ENCODE measurements at regions not wholly inside any gene's neighbourhood (a gene's known extent, or its start where the extent isn't known, plus 50 kb on each side); places are given as distances from the start of the nearest gene placed in this dataset.

DNA sequence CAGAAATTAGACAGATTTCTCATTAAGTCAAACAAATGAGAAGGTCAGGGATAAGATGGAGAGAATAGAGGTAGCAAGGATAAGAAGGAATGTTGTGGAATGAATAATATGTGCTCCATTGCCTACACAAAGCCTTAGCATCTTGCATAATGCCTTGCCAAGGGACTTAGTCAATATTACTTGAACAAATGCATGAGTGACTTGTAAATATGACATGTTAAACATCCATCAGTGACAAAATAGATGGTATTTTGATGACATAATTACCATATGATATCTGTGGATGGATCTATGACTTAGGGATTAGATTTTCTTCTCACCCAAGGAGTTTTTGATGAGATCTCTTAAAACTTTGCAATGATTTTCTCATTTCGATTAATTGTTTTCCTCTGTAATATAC is 194.1 kb upstream of the RASSF8 start:
- ATAC-seq (ENCODE audit: low FRiP score) (no peak), DNase-seq (ENCODE audit: low spot score) (no peak)
- TF ChIP-seq, protein P1, sequence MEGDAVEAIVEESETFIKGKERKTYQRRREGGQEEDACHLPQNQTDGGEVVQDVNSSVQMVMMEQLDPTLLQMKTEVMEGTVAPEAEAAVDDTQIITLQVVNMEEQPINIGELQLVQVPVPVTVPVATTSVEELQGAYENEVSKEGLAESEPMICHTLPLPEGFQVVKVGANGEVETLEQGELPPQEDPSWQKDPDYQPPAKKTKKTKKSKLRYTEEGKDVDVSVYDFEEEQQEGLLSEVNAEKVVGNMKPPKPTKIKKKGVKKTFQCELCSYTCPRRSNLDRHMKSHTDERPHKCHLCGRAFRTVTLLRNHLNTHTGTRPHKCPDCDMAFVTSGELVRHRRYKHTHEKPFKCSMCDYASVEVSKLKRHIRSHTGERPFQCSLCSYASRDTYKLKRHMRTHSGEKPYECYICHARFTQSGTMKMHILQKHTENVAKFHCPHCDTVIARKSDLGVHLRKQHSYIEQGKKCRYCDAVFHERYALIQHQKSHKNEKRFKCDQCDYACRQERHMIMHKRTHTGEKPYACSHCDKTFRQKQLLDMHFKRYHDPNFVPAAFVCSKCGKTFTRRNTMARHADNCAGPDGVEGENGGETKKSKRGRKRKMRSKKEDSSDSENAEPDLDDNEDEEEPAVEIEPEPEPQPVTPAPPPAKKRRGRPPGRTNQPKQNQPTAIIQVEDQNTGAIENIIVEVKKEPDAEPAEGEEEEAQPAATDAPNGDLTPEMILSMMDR (IDR thresholded peaks at IDR 0.05), result no peak

DNA sequence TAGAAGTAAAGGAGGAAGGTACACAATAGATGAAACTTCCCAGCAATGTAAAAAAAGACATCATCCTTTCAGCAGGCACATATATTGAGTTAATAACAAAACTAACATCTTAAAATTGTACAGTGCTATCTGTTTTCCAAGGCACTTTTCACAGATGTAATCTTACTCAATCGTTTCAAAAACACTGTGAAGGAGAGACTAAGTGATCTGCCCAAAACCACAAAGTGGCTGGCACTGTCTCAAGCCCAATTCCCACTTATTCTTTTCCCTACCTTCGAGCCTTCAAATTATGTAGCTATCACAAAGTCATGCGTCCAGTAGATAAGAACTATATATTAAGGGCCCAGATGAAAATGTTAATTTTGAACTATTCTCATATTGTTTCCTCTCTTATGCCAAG is 193.6 kb upstream of the RASSF8 start:
- DNase-seq (ENCODE audit: low spot score) (no peak), ATAC-seq (ENCODE audit: low FRiP score) (no peak)
- TF ChIP-seq, protein P1 (IDR thresholded peaks at IDR 0.05), result no peak

DNA sequence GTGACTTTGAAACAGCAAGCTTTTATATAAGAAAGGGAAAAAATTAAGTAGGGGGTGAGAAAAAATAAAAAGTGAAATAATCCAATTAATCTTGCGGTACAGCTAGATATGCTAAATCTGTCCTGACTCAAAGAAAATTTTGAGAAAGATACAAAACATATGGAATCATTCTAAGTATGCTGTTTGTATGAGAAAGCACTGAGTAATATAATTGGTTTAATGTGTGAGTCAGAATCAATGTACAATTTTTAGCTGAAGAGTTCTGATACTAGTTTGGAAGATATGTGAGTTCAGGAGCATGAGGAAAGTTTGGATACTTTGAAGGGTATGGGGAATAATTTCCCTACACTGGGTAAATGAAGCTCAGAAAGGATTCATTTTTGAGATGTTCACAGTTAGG is 190.9 kb upstream of the RASSF8 start:
- TF ChIP-seq, protein P1 (IDR thresholded peaks at IDR 0.05), result no peak
- ATAC-seq (ENCODE audit: low FRiP score) (no peak), DNase-seq (ENCODE audit: low spot score) (no peak)

DNA sequence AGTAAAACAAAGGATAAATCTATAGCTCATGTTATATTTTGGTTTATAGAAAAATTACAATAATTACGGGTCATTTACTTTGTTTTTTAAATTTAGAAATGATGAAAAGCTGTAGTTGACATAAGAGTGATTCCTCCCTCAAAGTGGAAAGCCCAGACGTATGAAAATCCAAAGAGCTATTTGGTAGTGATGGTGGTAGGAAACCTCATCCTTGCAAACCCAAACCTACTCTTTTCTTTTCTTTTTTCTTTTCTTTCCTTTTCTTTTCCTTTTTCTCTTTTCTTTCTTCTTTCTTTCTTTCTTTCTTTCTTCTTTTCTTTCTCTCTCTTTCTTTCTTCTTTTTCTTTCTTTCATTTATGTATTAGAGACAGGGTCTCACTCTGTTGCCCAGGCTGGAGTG is 190.3 kb upstream of the RASSF8 start:
- TF ChIP-seq, protein P1 (IDR thresholded peaks at IDR 0.05), result no peak
- no peak for ATAC-seq (ENCODE audit: low FRiP score)
- no peak for DNase-seq (ENCODE audit: low spot score)

DNA sequence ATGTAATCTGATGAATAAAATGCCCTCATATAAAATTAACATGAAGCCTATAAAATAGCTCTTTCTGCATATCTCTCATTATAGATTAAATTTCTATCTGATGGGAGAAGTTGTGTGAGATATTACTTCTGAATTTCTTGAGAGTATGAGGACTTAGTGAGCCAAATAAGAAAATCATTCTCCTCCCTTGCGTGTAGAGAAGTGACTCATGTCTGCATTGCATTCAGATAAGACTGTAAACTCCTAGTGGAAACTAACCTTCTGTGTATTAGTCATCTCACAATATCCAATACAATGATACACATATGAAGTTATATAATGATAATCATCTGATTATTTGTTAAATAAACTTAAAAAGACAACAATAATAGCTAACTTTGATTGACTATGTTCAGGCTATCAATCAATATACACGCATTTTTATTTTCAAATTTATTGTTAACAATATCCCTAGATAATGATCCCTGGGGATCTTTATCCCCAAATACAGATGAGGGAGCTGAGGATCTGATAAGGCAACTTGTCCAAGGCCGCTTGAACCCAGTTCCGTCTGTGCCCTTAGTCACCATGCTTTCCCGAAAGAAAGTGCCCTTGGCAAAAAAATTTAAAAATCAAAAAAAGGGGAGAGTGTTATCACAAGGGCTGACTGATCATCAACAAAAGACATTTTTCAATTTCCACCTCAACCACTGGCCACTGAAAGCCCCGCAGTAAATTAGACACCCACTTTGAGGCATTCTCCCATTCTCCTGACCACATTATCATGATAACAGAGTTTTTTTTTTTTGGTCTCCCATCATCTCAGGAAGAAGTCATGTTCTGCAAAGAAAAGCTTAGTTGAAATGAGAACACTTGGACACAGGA is 189.2 kb upstream of the RASSF8 start:
- ATAC-seq (ENCODE audit: low FRiP score), result peak; percentile 80
- no peak for DNase-seq (ENCODE audit: low spot score)
- TF ChIP-seq, protein P1 (IDR thresholded peaks at IDR 0.05), result no peak

DNA sequence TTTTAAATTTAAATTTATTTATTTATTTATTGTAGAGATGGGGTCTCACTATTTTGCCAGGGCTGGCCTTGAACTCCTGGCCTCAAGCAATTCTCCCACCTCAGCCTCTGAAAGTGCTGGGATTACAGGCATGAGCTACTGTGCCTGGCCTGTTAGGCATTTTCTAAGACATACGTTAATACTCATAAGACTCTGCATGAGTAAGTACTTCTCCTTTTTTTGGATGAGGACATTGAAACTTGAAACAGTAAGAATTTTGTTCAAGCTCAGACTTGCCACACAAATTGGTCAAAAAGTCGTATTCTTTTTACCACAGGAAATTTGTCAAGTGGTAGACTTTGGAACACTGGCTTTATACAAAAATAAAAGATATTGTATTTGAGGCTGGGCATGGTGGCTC is 187.4 kb upstream of the RASSF8 start:
- DNase-seq (ENCODE audit: low spot score) (no peak), ATAC-seq (ENCODE audit: low FRiP score) (no peak)
- TF ChIP-seq, protein P1 (IDR thresholded peaks at IDR 0.05), result no peak

DNA sequence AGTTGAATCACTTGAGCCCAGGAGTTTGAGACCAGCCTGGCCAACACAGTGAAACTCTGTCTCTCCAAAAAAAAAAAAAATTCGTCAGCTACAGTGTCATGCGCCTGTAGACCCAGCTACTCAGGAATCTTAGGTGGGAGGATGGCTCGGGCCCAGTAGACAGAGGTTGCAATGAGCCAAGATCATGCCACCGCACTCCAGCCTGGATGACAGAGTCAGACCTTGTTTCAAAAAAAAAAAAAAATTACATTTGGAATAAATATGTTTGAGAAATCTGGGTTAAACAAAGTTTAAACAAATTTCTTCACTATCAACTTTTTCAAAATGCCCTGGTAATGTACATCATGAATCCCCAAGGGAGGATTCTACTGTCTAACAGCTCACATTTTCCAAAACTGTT is 187.0 kb upstream of the RASSF8 start:
- TF ChIP-seq, protein P1 (IDR thresholded peaks at IDR 0.05), result no peak
- DNase-seq (ENCODE audit: low spot score) (no peak), ATAC-seq (ENCODE audit: low FRiP score) (no peak)

All from omental fat pad (tissue), 3 donors.